Smooth muscle cell (in vitro differentiated cells): ENCODE measurements at regions not wholly inside any gene's neighbourhood (a gene's known extent, or its start where the extent isn't known, plus 50 kb on each side); places are given as distances from the start of the nearest gene placed in this dataset.

Experiments
- DNase-seq: peaks from one replicate; lab custom pipeline; 2025; ENCODE audit not compliant: unreplicated experiment; lab: John Stamatoyannopoulos, UW
- H2AFZ ChIP-seq: fragments of 200-600 bp; sonication (generic); 2 replicates; pipeline ENCODE4 v1.6.0; 2016; ENCODE audit warnings: antibody characterized with exemption, low read depth, mild to moderate bottlenecking
- H3F3A ChIP-seq: fragments of 200-600 bp; sonication (generic); 2 replicates; pipeline ENCODE4 v1.6.0; 2017; ENCODE audit warnings: antibody characterized with exemption, low read depth
- H3K27ac ChIP-seq: fragments of 200-600 bp; sonication (generic); 2 replicates; pipeline ENCODE4 v1.5.1; 2016; ENCODE audit warnings: low read depth, mild to moderate bottlenecking
- H3K27me3 ChIP-seq: fragments of 200-600 bp; sonication (generic); 2 replicates; pipeline ENCODE4 v1.6.1; 2016; ENCODE audit warnings: low read depth, mild to moderate bottlenecking
- H3K36me3 ChIP-seq: fragments of 200-600 bp; sonication (generic); 2 replicates; pipeline ENCODE4 v1.5.1; 2016; ENCODE audit warnings: low read depth
- H3K4me1 ChIP-seq: fragments of 200-600 bp; sonication (generic); 2 replicates; pipeline ENCODE4 v1.5.1; 2016; ENCODE audit warnings: low read depth
- H3K4me2 ChIP-seq: fragments of 200-600 bp; sonication (generic); 2 replicates; pipeline ENCODE4 v1.6.0; 2016; ENCODE audit warnings: mild to moderate bottlenecking
- H3K4me3 ChIP-seq: fragments of 200-600 bp; sonication (generic); 2 replicates; pipeline ENCODE4 v1.5.1; 2016; ENCODE audit warnings: mild to moderate bottlenecking
- H3K79me2 ChIP-seq: fragments of 200-600 bp; sonication (generic); 2 replicates; pipeline ENCODE4 v1.6.0; 2016; ENCODE audit warnings: low read depth, mild to moderate bottlenecking
- H3K9ac ChIP-seq: fragments of 200-600 bp; sonication (generic); 2 replicates; pipeline ENCODE4 v1.6.0; 2016; ENCODE audit warnings: low read depth
- H3K9me3 ChIP-seq: fragments of 200-600 bp; sonication (generic); replicated peaks from 2 replicates; pipeline ENCODE4 v1.5.1; 2016; ENCODE audit warnings: low read depth
- H4K20me1 ChIP-seq: fragments of 200-600 bp; sonication (generic); 2 replicates; pipeline ENCODE4 v1.6.0; 2016; ENCODE audit warnings: low read depth
- CTCF ChIP-seq: fragments of 200-600 bp; sonication (generic); IDR thresholded peaks from 2 replicates; pipeline ENCODE4 v1.5.1; 2017; ENCODE audit warnings: borderline replicate concordance, mild to moderate bottlenecking, antibody characterized with exemption; ENCODE audit not compliant: insufficient read depth, poor library complexity, severe bottlenecking
- WGBS: methylation state at CpG from one replicate; pipeline ENCODE4 v1.1.7; 2016; ENCODE audit warnings: low lambda C conversion rate; 5-methylcytosine and 5-hydroxymethylcytosine counted together

GRCh38 chr12:62190689-62191490 lies 69.3 kb upstream of the USP15 start:
- H2AFZ ChIP-seq, result peak overlapping the region; percentile 80

DNA sequence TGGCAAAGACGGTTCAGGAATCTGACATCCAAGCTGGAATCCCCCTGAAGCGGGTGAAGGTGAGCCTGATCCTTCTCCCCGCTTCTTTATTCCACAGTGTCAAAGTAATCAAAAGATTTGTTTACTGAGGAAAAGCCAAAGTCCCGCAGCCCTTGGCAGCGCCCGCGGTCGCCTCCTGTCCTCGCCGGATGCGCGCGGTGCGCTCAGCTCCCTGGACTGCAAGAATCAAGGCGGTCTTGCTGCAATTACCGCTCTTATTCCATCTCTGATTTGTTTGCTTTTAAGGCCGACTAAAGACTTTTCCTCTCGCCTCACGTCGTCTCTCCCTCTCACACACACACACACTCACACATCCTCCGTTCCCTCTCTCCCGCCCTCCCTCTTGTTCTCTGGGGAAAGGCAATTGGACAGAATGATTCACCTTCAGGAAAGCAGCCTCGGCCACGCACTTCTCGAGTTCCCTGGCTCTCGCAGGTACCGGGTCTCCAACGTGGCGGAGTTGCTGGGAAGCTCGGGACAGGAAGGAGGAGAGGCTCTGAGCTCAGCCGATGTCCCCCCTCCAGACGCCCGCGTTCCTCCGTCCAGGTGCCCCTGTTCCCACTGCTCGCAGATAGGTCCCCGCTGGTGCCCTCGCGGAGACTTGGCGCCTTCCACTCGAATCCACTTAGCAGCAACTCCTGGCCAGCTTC lies 68.6 kb upstream of the USP15 start:
- Histone ChIP-seq H3K4me3 (peak overlapping the region; percentile 48), H2AFZ (peak overlapping the region; percentile 80), H3K4me1 (peaks cover 11% of the 10 kb centered on the region), H3F3A (no peaks in the 10 kb centered on the region), H4K20me1 (no peaks in the 10 kb centered on the region), H3K9ac (no peak overlapping the region), H3K9me3 (no peaks in the 10 kb centered on the region), H3K79me2 (no peaks in the 10 kb centered on the region), H3K27ac (no peak overlapping the region), H3K36me3 (no peaks in the 10 kb centered on the region), H3K27me3 (peaks cover 57% of the 10 kb centered on the region), H3K4me2 (peak overlapping the region; percentile 92)
- 2% methylated on average over 39 of the region's 41 CpGs for WGBS
- TF ChIP-seq CTCF, result no peak
- no peak for DNase-seq

More at GRCh38 chr12:62190689-62191490, 69.3 kb upstream of the USP15 start:
- H3K4me1 ChIP-seq, result peaks cover 11% of the 10 kb centered on the region
- no peaks in the 10 kb centered on the region for H3K79me2 ChIP-seq
- H3K27me3 ChIP-seq, result peaks cover 57% of the 10 kb centered on the region
- H3K27ac ChIP-seq, result no peak overlapping the region
- DNase-seq, result no peak
- no peaks in the 10 kb centered on the region for H3F3A ChIP-seq
- H3K9me3 ChIP-seq, result no peaks in the 10 kb centered on the region
- no peak overlapping the region for H3K9ac ChIP-seq
- no peaks in the 10 kb centered on the region for H4K20me1 ChIP-seq
- TF ChIP-seq CTCF, result no peak
- H3K4me3 ChIP-seq, result peak overlapping the region; percentile 48
- no peaks in the 10 kb centered on the region for H3K36me3 ChIP-seq
- WGBS, result 2% methylated on average over 60 of the region's 61 CpGs
- H3K4me2 ChIP-seq, result peak overlapping the region; percentile 92

DNA sequence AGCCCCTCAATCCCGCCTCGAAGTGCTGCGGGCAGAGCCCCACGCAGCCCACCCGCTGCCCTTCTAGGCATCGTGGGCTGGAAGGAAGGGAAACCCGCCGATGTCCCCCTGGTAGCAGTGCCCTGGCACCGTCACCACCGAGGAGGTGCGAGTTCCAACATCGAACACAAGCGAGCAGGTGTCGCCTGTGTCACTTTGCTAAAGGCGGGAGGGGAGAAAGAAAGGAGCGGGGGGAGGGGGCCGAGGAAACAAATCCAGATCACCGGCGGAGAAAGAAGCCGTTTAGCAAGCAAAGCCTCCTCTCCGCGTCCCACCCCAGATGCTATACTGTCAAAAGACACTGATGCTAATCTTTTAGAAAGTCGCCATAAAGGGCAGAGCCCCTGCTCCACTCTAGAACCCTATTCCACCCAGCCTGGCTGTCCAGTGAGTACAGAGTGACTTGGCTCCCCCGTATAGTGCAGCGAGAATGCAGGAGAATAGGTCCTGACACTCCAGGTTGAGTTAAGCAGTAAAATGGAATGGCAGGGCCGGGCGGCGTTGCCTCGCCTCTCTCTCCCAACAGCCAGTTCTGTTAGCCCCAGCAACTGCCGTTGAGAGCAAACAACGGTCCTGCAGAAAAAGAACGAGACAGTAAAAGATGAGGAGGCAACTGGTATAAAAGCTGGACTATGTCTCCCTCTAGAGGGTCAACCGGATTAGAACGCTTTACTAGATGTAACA lies 67.9 kb upstream of the USP15 start:
- H3F3A ChIP-seq, result no peaks in the 10 kb centered on the region
- H3K4me3 ChIP-seq, result peak overlapping the region; percentile 48
- H3K9ac ChIP-seq, result no peak overlapping the region
- peak overlapping the region; percentile 80 for H2AFZ ChIP-seq
- H3K9me3 ChIP-seq, result no peaks in the 10 kb centered on the region
- H4K20me1 ChIP-seq, result no peaks in the 10 kb centered on the region
- no peak for DNase-seq
- no peak overlapping the region for H3K27ac ChIP-seq
- whole genome bisulfite sequencing, result 4% methylated on average over 26 of the region's 34 CpGs
- H3K4me1 ChIP-seq, result peaks cover 11% of the 10 kb centered on the region
- peak overlapping the region; percentile 92 for H3K4me2 ChIP-seq
- H3K27me3 ChIP-seq, result peaks cover 52% of the 10 kb centered on the region
- no peaks in the 10 kb centered on the region for H3K79me2 ChIP-seq
- TF ChIP-seq CTCF, result peak; percentile 72
- no peaks in the 10 kb centered on the region for H3K36me3 ChIP-seq
